Fibroblast of the conjunctiva (primary cell): ENCODE measurements at regions not wholly inside any gene's neighbourhood (a gene's known extent, or its start where the extent isn't known, plus 50 kb on each side); places are given as distances from the start of the nearest gene placed in this dataset.

Experiments
- DNase-seq: peaks from one replicate; pipeline ENCODE4 v3.0.0-alpha.2; 2010; ENCODE audit warnings: low read depth

DNA sequence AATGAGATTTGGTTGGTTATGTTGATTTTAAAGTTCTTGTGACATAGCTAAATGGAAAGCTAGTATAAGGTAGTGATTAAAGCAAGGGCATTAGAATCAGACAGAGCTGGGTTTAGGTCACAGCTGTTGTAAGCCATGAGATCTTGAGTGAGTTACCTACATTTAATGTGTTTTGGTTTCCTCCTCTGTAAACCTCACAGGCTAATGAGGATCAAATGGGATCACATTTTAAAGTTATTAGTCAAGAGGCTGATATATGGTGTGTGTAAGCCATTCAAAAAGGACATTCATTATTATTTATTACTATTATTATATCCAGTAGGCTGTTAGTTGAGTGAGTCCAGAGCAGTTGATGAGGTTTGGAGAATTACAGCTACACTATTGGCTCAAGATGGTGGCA is 416.2 kb downstream of the IRS1 start:
- DNase-seq = no peak

DNA sequence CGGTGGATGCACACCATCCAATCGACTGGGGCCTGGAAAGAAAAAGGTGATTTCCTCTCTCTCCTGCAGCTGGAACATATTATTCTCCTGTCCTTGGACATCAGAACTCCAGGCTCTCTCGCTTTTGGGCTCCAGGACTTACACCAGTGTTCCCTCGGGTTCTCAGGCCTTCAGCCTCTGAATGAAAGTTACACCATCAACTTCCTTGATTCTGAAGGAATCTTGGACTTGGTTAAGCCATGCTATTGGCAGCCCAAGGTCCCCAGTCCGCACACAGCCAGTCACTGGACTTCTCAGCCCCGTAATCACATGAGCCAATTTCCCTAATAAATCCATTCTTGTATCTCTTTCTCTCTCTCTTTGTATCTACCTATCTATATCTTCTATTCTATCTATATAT is 418.9 kb downstream of the IRS1 start:
- DNase-seq = no peak

DNA sequence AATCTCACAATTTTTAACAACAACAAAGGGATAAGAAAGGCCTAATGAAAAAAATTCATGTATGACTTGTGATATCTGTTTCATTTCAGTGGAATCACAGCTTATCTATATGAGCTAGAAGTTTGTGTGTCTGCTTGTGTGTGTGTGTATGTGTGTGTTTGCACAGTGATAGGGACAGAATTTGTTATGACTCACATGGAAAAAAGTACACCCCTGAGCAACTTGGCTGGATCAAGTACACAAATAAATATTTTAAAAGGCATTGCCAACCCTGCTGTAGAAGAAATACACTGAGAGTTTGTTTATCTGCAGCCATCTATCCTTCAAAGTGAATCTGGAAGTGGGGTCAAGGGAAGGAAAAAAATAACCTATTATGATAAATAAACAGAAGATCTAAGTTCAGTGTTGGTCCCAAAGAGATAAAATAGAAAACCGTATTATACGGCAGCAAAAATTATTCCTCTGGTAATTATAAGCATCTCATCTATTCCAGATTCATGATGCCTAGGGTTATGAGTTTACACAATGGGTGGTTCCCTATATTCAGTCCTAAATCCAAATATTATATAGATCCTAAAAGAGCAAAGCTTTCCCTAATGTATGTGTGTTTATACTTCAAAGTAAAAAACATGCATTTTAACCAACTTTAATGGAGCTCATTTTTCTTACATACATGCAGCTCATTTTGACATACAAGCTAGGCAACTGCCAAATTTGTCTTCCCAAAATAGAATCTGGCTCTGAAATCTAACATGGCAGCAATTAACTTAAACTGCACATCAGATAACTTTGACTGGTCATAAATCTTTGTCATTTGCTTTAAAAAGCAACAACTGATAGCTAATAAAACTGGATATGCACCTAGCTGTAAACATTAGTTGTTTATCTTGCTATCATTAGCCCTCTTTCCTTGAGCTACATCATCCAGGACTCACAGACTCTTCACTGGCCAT is 420.6 kb downstream of the IRS1 start:
- DNase-seq = peak; percentile 22

DNA sequence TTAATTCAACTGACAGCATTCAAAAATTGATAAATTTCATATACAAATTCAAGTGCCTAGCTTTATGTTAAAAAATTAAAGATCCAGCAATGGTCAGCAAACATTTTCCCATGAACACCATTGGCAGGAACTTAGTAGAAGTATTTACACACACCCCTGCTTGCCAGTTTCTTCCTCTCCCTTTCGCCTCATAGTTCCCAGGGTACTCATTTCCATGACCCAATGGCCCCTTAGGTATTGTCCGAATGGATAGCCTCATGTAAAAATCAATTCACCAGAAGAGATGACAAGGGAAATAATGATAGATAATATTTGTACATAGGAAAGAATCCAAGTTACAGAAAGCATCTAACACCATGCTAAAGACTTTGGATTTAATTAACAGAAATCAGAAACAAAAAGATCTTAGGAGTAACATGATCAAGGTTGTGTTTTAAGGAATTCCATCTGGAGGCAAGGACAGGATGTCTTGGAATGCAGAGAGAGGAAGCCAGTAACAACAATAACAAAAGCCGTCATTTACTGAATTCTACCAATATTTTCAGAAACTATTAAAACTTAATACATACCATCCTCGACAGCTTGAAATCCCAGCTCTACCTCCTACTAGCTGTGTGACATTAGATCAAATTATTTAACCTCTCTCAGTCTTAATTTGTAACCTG is 423.0 kb downstream of the IRS1 start:
- no peak for DNase-seq

DNA sequence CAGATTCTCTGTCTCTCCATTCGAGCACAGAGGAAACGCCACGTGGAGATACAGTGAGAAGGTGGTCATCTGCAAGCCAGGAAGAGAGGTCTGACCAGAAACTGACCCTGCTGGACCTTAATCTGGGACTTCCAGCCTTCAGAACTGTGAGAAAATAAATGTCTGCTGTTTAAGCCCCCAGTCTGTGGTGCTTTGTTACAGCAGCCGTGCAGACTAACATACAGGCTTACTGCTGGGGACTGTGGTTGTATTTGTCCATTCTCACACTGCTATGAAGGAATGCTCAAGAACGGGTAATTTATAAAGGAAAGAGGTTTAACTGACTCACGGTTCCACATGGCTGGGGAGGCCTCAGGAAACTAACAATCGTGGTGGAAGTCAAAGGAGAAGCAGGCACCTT is 432.7 kb downstream of the IRS1 start:
- DNase-seq = no peak

DNA sequence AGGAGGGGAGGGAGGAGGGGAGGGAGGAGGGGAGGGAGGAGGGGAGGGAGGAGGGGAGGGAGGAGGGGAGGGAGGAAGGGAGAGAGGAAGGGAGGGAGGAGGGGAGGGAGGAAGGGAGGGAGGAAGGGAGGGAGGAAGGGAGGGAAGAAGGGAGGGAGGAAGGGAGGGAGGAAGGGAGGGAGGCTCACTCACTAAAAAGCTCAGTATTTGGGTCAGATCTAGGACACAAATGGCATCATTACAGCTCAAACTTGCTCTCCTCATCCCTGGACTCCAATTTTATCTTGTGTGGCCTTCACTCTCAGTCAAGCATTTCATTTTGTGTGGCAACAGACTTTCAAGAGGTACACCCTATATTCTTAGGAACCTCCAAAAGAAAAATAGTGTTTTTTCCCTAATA is 435.4 kb downstream of the IRS1 start:
- no peak for DNase-seq

DNA sequence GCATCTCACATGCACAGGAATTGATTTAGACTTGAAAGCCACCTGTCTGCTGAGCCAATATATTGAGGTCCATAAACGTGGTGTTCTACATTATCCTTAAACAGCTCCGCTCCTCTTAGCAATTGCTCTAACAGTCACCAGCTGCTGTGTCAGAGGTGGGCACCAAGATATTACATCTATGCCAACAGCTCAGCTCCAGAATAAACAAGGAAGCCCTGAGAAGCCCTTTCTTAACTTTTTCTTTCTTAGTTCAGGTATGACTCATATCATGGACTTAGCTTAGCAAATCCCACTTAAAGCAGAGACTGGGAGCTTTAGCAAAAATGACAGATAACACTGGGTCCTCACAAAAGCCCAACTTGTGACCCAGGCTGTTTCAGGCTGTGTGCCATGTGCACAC is 436.6 kb downstream of the IRS1 start:
- peak; percentile 16 for DNase-seq

DNA sequence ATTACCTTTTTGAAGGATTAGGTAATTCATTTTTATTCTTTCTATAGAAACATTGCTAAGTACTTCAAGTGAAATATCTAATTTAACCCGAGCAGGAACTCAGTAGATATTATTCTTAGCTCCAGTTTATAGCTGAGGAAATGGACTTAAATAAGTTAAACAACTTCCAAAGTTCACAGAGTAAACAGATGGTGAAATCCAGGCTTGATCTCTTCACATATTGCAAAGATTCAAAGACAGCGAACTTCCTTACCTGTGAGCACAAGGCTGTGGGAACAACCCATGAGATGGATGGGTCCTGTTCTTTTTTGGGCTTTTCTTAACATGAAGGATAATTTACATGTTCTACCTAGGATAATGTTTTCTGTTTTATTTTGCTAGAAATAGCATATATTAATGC is 439.0 kb downstream of the IRS1 start:
- DNase-seq = no peak

DNA sequence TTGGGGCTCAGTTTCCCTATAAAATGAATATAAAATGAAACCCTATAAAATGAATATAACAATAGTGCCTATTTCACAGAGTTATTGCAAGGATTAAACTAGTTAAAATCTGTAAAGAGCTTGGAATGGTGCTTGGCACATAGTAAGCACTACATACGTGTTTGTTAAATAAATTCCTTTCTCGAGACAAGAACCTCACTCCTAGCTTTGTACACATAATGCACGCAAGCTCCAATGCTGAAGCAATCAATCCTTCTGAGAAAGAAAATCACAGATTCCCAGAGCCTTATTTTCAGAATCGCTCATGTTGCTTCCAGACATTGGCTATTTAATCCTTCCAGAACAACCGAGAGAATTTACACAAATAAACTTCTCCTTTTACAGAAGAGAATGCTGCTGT is 440.9 kb downstream of the IRS1 start:
- no peak for DNase-seq

DNA sequence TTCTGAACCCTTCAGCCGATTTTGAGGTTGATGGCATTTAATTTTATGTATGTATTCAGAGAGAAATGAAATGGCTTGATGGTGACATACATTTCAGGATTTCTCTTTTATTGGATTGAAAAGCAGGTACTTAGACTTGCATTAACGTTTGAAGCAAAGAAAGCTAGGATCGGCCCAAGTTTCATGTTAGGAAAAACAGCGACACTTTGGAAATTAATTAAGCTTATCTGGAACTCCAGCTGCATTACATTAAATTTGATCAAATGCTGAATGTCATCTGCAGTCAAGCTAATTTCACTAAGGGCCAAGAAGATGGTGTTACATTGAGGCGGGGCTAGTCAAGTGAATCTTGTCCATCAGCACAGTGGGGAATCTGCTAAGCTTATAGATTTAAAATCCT is 441.8 kb downstream of the IRS1 start:
- no peak for DNase-seq

DNA sequence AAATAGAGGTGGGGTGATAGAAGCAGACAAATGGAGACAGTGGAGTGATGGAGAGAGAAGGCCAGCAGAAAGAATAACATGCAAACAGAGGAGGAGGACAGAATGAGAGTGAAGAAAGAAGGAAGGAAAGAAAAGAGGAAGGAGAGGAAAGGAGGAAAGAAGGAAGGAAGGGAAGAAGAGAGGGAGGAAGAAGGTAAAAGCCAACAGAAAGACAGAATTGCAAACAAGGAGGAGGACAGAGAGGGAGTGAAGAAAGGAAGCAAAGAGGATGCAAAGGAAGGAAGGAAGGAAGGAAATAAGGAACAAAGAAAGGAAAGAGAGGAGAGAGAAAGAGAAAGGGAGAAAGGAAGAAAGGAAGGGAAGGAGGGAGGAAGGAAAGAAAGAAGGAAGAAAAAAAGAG is 444.0 kb downstream of the IRS1 start:
- DNase-seq = no peak

DNA sequence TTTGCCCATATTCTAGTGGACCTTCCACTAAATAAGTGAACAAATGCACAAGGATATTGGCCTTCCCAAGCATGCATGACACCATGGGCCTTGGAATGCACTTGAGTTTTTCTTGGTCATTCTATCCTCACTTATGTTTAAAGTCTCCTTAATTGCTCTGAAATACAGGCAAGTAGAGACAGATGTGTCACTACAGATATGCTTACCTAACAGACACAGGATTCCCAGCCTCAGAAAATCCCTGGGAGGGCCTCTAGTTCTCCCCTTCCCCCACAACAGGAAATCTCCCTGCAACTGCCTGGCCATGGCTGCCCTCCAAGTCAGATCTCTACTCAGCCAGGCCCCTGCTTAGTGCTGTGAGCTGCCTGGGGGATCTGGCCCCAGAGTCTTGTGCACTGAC is 445.2 kb downstream of the IRS1 start:
- DNase-seq = no peak

DNA sequence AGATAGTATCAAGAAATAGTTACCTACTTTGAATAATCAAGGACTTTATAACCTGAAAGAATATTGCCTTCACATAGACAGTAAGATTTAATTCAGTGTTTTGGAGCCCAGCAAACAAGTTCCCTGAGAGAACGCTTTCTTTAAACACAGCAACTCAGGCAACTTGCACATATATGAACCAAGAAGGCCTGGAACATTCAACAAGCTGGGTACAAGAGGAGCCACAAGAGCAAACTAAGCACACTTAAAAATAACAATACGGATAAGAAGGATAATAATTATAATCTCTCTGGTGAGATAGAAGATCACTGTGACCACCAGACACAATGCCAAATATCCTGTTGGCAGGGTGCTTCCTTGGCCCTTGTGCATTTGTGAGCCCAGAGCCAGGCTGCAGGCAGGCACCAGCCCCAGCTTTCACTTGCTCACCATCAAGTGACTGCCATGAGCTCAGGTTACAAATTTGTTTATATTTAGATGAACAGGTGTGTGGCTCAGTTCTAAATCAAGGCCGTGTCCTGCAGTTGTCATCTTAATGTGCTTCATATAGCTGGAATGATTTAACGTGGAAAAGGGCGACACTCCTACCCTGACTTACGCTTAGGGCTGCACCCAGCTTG is 446.6 kb downstream of the IRS1 start:
- DNase-seq = no peak

DNA sequence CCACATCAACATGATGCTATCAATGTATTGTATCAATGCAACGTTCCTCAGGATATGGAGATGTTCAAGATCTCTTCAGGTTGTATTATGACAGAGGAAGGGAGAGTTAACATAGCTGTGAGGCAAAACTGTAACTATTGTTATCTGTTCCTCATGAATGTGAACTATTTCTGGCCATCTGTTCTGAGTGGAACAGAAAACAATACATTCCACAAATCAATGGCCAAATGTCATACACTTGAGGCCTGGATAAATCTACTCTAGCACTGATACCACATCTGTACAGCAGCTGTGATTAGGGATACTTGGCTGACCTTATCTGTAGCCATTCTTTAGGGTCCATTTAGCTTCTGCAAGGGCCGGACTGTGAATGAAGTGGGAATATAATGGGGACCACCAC is 447.9 kb downstream of the IRS1 start:
- no peak for DNase-seq

DNA sequence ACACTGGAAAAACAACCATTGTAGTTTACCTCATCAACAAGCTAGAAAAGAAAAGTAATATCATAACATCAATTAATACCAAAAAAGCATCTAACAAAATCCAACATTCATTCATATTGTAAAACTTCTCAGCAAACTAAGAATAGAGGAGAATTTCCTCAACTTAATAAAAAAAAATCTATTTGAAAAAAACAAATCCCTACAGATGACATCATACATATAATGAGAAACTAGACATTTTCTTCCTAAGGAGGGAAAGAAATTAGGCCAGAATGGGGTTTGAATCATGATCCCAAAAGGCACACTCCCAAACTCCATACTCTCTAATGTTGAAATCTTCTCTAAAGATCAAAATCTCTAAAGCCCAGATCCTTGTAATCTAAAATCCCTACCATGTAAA is 460.0 kb downstream of the IRS1 start:
- DNase-seq = no peak

DNA sequence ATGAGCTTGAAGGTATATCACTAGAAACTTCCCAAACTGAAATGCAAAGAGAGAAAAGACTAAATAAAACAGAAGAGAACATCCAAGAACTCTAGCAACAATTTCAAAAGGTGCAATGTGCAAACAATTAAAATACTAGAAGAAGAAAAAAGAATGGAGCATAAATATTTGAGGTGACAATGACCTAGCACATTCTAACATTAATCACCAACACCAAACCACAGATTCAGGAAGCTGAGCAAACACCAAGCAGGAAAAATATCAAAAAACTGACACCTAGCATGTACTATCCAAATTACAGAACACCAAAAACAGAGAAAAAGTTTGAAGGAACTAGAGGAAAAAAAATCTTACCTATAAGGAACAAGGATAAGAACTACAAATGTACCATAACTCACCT is 460.8 kb downstream of the IRS1 start:
- DNase-seq = no peak

DNA sequence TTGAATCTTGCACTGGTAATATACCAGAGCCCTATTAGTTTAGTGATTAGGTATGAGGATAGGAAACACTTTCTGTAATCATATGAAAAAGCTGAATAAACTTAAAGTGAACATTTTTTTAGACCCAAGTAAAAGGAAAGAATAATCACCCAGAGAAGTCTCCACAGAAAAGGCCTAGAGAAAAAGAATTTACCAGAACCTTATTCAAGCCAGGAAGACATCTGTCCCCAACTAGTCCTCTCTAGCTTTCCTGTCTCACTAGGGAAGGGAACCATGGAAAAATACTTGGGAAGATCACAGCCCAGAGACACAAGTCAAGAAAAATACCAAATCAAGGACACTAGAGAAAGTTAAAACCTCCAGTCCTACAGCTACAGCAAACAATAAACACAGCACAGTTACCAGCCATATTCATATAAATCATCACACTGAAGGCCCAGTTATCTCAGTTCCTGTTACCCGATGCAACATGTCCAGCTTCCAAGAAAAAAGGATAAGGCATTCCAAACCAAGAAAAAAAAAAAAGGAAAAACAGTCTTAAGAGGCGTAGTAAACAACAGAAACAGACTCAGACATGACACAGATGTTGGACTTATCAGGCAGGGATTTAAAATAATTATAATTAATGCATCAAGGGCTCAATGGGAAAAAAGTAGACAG is 461.5 kb downstream of the IRS1 start:
- no peak for DNase-seq

DNA sequence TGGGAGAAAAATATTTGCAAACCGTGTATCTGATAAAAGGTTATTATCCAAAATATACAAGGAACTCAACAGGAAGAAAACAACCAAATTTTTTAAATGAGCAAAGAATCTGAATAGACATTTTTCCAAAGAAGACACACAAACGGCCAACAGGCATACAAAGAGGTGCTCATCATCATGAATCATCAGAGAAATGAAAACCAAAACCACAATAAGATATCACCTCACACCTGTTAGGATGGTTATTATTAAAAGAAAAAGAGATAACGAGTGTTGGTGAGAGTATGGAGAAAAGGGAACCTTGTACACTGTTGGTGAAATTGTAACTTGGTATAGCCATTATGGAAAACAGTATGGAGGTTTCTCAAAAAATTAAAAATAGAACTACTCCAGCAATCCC is 463.3 kb downstream of the IRS1 start:
- no peak for DNase-seq

DNA sequence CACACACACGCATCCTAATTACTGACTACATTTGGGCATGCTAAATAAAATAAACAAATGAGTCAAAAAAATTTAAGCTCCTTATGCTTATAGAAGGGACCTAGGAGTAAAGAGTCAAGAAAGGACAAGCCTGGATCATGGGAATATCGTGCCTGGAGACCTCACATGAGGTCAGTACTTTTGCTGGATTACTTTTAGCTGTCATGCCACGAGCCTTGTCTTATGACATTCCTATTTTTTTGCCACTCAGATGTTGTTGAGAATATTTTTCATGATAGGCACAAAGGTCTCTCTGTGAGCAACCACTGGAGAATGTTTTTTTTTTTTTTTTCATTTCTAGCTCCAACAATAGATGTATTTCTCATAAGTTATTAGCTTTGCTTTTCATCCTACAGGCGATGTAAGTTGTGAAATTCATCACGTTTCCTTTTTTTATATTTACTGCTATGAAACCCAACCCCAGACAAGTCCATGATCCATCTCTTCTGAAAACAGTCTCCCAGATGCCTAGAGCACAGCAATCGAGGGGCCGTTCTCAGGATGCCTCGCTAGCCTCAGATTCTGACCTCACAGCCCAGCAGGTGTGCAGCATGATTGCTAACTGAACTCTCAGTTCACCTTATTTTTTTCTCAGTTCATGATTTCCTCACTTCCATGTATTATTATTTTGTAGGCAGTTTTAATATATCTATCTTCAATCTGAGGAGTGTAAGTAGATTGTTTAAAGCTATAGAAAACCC is 464.5 kb downstream of the IRS1 start:
- no peak for DNase-seq

DNA sequence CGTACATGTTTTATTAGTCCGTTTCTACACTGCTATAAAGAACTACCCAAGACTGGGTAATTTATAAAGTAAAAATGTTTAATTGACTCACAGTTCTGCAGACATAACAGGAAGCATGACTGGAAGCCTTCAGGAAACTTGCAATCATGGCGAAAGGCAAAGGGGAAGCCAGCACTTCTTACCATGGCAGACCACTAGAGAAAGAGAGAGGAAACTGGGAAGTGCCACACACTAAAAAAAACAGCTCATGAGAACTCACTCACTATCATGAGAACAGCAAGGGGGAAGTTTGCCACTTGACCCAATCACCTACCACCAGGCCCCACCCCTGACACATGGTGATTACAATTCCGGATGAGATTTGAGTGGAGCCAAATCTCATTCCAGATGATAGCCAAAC is 466.2 kb downstream of the IRS1 start:
- DNase-seq = no peak

DNA sequence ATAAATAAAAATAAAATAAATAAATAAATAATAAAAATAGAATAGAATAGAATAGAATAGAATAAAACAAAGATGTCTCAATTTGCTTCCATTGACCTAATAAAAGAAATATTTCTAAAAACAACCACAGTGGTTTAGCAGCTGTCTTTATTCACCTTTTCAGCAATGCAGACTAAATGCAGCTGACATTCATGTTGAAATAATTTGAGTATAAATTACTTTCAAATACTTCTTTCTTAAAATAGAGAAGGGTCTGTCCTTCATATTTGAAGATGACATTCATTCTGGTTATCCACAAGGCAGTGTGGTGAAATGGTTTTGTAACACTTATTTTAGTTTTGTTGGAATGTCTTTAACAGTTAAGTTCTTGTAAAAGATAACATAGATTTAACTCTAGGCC is 469.4 kb downstream of the IRS1 start:
- no peak for DNase-seq

DNA sequence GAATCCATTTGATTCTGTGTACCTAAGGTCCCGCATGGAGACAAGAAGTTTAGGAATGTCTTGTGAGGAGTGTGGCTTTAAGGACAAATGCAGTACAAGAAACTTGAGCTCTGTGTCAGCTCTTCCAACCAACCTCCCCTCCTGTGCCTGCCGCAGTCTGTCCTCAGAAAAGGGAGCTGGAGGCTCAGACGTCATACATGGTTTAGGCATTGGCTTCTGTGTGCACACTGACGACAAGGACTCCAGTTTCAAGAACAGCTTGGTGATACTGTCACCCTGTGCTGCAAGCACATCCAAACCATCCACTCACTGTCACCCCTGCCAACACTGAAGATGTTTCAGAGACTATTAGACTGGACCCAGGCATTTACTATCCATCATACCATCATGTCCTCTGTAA is 470.4 kb downstream of the IRS1 start:
- no peak for DNase-seq
